KMS-11 (cell line): ENCODE measurements at regions not wholly inside any gene's neighbourhood (a gene's known extent, or its start where the extent isn't known, plus 50 kb on each side); places are given as distances from the start of the nearest gene placed in this dataset.
A peak's percentile ranks its signal among the peaks of the same experiment; 100 is the strongest.
"Not testable (repeated sequence)": the region's sequence is repeated elsewhere in the genome, so short reads cannot be mapped to it uniquely, and the experiment has no call there.

ENCODE experiments used
- H2AFZ ChIP-seq: fragments of 200-600 bp; sonication (generic); 2 replicates; pipeline ENCODE4 v1.6.1; 2016; ENCODE audit warnings: antibody characterized with exemption, mixed run types, low read depth
- H3K27ac ChIP-seq: fragments of 200-600 bp; sonication (generic); 2 replicates; pipeline ENCODE4 v1.6.1; 2016; ENCODE audit warnings: mild to moderate bottlenecking, mixed run types
- H3K27me3 ChIP-seq: fragments of 200-600 bp; sonication (generic); 2 replicates; pipeline ENCODE4 v1.6.1; 2017; ENCODE audit warnings: mild to moderate bottlenecking, low read depth, mixed run types, moderate library complexity; ENCODE audit not compliant: insufficient read depth
- H3K36me3 ChIP-seq: fragments of 200-600 bp; sonication (generic); 2 replicates; pipeline ENCODE4 v1.6.1; 2017; ENCODE audit warnings: mild to moderate bottlenecking, mixed run types; ENCODE audit not compliant: insufficient read depth
- H3K4me1 ChIP-seq: fragments of 200-600 bp; sonication (generic); 2 replicates; pipeline ENCODE4 v1.6.1; 2016; ENCODE audit warnings: mild to moderate bottlenecking, low read depth, mixed run types; ENCODE audit not compliant: poor library complexity, severe bottlenecking
- H3K4me2 ChIP-seq: fragments of 200-600 bp; sonication (generic); 2 replicates; pipeline ENCODE4 v1.7.0; 2016; ENCODE audit warnings: mild to moderate bottlenecking, mixed run types
- H3K4me3 ChIP-seq: fragments of 200-600 bp; sonication (generic); IDR thresholded peaks from 2 replicates; pipeline ENCODE4 v1.6.1; 2017; ENCODE audit warnings: low read depth, low read length, mixed read lengths; ENCODE audit not compliant: insufficient read depth
- H3K79me2 ChIP-seq: fragments of 200-600 bp; sonication (generic); 2 replicates; pipeline ENCODE4 v1.6.1; 2016; ENCODE audit warnings: low read depth, mixed run types; ENCODE audit not compliant: insufficient read depth
- H3K9ac ChIP-seq: fragments of 200-600 bp; sonication (generic); 2 replicates; pipeline ENCODE4 v1.6.1; 2016; ENCODE audit warnings: mild to moderate bottlenecking, mixed run types
- H4K20me1 ChIP-seq: fragments of 200-600 bp; sonication (generic); 2 replicates; pipeline ENCODE4 v1.6.1; 2016; ENCODE audit warnings: mild to moderate bottlenecking, mixed run types; ENCODE audit not compliant: insufficient read depth
- TF ChIP-seq, protein P1 (sequence below): fragments of 200-600 bp; sonication (generic); conservative IDR thresholded peaks from 2 replicates; pipeline ENCODE4 v1.6.1; 2017; ENCODE audit warnings: low read depth, mild to moderate bottlenecking, antibody characterized with exemption, low read length, moderate library complexity, mixed read lengths

DNA sequence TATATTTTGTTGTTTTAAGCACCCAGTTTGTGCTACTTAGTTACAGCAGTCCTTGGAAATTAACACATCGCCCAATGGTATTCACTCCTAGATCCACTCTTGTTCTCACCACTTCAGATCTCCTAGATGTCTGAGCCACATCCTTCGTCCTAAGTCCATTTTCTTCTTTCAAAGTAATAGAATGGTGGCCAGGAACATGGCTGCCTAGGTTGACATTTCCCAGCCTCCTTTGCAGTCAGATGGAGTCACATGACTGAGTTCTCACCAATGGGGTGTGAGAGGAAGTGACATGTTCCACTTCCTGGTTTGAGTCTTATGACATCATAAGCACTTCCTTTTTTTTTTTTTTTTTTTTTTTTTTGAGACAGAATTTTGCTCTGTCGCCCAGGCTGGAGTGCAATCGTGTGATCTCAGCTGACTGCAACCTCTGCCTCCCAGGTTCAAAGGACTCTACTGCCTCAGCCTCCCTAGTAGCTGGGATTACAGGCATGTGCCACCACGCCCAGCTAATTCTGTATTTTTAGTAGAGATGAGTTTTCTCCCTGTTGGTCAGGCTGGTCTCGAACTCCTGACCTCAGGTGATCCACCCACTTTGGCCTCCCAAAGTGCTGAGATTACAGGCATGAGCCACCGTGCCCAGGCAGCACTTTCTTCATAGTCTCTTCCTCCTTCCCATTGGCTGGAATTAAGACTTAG, 91.7 kb upstream of the MRI1 start:
- not testable (repeated sequence) for H3K9ac ChIP-seq, H3K27ac ChIP-seq, H3K4me3 ChIP-seq, H3K4me1 ChIP-seq, H3K4me2 ChIP-seq, H4K20me1 ChIP-seq, H3K36me3 ChIP-seq, H3K79me2 ChIP-seq
- Histone ChIP-seq H2AFZ (peak overlapping the region; percentile 62; the same call in 1 of the 2 replicates), H3K27me3 (peaks cover 28% of the 10 kb centered on the region; the same call in 1 of the 2 replicates)

DNA sequence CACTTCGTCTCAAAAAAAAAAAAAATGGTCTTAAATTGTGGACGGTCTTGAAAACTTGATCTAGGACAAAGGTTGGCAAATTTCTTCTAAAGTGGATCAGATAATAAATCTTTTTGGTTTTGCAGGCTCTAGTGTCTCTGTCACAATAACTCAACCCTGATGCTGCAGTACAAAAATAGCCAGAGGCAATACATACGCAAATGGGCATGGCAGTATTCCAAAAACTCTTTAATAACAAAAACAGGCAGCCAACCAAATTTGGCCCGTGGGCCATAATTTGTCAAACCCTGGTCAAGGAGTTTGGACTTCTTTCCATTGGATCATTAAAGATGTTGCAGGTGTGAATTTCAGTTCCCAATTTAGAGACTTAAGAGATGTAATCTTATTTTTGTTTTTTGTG, 93.5 kb upstream of the MRI1 start:
- Histone ChIP-seq H3K4me3 (no peak overlapping the region), H3K36me3 (no peaks in the 10 kb centered on the region), H3K79me2 (no peaks in the 10 kb centered on the region), H3K4me1 (no peaks in the 10 kb centered on the region), H2AFZ (no peak overlapping the region), H3K27ac (no peak overlapping the region), H3K27me3 (peaks cover 23% of the 10 kb centered on the region; the same call in 1 of the 2 replicates), H3K9ac (no peak overlapping the region), H4K20me1 (no peaks in the 10 kb centered on the region), H3K4me2 (no peak overlapping the region)
- TF ChIP-seq, protein P1, sequence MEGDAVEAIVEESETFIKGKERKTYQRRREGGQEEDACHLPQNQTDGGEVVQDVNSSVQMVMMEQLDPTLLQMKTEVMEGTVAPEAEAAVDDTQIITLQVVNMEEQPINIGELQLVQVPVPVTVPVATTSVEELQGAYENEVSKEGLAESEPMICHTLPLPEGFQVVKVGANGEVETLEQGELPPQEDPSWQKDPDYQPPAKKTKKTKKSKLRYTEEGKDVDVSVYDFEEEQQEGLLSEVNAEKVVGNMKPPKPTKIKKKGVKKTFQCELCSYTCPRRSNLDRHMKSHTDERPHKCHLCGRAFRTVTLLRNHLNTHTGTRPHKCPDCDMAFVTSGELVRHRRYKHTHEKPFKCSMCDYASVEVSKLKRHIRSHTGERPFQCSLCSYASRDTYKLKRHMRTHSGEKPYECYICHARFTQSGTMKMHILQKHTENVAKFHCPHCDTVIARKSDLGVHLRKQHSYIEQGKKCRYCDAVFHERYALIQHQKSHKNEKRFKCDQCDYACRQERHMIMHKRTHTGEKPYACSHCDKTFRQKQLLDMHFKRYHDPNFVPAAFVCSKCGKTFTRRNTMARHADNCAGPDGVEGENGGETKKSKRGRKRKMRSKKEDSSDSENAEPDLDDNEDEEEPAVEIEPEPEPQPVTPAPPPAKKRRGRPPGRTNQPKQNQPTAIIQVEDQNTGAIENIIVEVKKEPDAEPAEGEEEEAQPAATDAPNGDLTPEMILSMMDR, result no peak

DNA sequence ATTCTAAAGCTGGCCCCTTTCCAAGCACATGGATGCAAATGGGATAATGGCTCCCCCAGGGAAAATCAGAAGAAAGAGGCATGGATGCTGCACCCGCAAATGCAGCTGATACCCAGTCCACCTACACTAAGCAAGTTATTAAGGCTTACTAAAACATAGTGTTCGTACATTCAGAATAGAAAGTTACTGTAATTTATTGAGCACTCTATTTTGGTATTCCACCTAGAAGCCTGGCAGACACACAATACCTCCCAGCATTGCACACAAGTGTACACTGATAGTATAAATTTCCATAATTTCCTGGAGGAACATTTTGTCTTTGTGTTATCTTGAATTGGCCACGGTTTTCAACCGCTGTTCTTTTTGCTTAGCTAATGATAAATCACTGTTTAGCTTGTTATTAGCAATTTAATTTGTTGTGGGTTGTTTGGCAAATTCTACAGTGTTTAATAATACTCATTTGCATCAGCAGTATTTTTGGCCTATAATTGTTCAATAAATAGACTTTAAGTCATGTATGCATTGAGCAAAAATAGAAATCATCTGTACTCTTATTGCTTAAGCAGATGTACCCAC, 94.5 kb upstream of the MRI1 start:
- Histone ChIP-seq H3K79me2 (no peaks in the 10 kb centered on the region), H3K4me3 (no peak overlapping the region), H3K4me1 (no peaks in the 10 kb centered on the region), H2AFZ (no peak overlapping the region), H3K36me3 (no peaks in the 10 kb centered on the region), H3K9ac (no peak overlapping the region), H3K27me3 (peaks cover 23% of the 10 kb centered on the region; the same call in 1 of the 2 replicates), H4K20me1 (no peaks in the 10 kb centered on the region), H3K27ac (no peak overlapping the region), H3K4me2 (no peak overlapping the region)
- TF ChIP-seq, protein P1, result no peak

DNA sequence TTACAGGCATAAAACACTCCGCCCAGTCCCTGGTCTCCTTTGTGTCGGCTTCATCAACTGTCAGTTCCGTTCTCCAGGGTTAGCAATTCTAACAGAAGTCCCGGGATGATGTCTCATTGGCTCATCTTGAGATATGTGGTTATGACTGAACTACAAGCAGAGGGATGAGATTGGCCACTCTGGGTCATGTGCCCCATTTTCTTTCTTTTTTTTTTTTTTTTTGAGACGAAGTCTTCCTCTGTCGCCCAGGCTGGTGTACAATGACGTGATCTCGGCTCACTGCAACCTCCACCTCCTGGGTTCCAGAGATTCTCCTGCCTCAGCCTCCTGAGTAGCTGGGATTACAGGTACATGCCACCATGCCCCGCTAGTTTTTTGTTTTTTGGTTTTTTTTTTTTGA, 95.4 kb upstream of the MRI1 start:
- no peak overlapping the region for H3K4me2 ChIP-seq
- peaks cover 25% of the 10 kb centered on the region; the same call in 1 of the 2 replicates for H3K27me3 ChIP-seq
- no peak overlapping the region for H3K9ac ChIP-seq
- no peak overlapping the region for H2AFZ ChIP-seq
- H3K79me2 ChIP-seq, result no peaks in the 10 kb centered on the region
- no peaks in the 10 kb centered on the region for H3K36me3 ChIP-seq
- H3K4me3 ChIP-seq, result no peak overlapping the region
- TF ChIP-seq, protein P1, result no peak
- no peaks in the 10 kb centered on the region for H3K4me1 ChIP-seq
- no peak overlapping the region for H3K27ac ChIP-seq
- H4K20me1 ChIP-seq, result no peaks in the 10 kb centered on the region

DNA sequence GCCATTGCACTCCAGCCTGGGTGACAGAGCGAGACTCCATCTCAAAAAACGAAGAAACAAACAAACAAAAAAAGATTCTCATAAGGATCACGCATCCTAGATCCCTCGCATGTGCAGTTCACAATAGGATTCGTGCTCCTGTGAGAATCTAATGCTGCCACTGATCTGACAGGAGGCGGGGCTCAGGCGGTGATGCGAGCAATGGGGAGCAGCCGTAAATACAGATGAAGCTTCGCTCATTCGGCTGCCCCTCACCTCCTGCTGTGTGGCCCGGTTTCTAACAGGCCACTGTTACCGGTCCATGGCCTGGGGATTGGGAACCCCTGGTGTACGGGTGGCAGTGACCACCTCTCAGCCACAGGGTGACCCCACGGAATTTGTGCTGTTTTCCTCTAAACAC, 98.2 kb upstream of the MRI1 start:
- Histone ChIP-seq H2AFZ (no peak overlapping the region), H4K20me1 (no peaks in the 10 kb centered on the region), H3K4me1 (no peaks in the 10 kb centered on the region), H3K27ac (no peak overlapping the region), H3K36me3 (no peaks in the 10 kb centered on the region), H3K4me2 (no peak overlapping the region), H3K4me3 (no peak overlapping the region), H3K79me2 (no peaks in the 10 kb centered on the region), H3K9ac (no peak overlapping the region), H3K27me3 (peaks cover 29% of the 10 kb centered on the region; the same call in 1 of the 2 replicates)
- TF ChIP-seq, protein P1, result no peak
